ENCODE measurements at regions not wholly inside any gene's neighbourhood (a gene's known extent, or its start where the extent isn't known, plus 50 kb on each side); places are given as distances from the start of the nearest gene placed in this dataset.
"Not testable (repeated sequence)": the region's sequence is repeated elsewhere in the genome, so short reads cannot be mapped to it uniquely, and the experiment has no call there.

DNA sequence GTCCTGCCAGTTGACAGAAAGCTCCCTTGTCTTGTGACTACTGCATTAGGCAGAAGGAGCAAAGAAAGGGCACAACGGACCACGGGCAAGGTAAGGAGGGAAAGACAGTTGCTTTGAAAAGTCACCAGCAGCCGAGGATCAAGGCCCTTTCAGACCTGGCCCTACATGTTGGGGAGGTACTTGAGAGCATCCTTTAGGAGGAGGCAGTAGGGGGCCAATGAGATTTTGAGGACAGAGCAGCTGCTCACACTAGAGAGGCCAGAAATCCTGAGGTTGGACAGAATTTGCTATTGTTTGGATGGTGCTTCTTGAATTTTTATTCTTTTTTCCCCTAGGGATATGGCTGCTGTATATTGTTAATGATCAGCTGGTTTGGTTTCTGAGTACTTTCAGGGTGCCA, 135.5 kb upstream of the PZP start:
- no peaks in the 10 kb centered on the region for H3K4me1 ChIP-seq
- ATAC-seq (no peak), DNase-seq (no peak)
- no peaks in the 10 kb centered on the region for H3K27me3 ChIP-seq (ENCODE audit: low read depth)
- no peak overlapping the region for H3K4me3 ChIP-seq
- intact Hi-C loops (cut with DNase I), result no loop called here
- no peak overlapping the region for H3K27ac ChIP-seq
- H3K9me3 ChIP-seq, result no peaks in the 10 kb centered on the region
- no peaks in the 10 kb centered on the region for H3K36me3 ChIP-seq
- TF ChIP-seq CTCF (IDR thresholded peaks at IDR 0.05), result no peak

GRCh38 chr12:9342614-9343353, 134.6 kb upstream of the PZP start:
- H3K4me3 ChIP-seq, result no peak overlapping the region
- intact Hi-C loops (cut with DNase I), result no loop called here
- DNase-seq, result no peak
- no peaks in the 10 kb centered on the region for H3K27me3 ChIP-seq (ENCODE audit: low read depth)
- H3K4me1 ChIP-seq, result no peaks in the 10 kb centered on the region
- no peak for ATAC-seq
- H3K27ac ChIP-seq, result no peak overlapping the region
- H3K9me3 ChIP-seq, result no peaks in the 10 kb centered on the region
- H3K36me3 ChIP-seq, result no peaks in the 10 kb centered on the region
- TF ChIP-seq CTCF (IDR thresholded peaks at IDR 0.05), result no peak

GRCh38 chr12:9341260-9341585, 133.0 kb upstream of the PZP start:
- Histone ChIP-seq H3K27ac (no peak overlapping the region), H3K27me3 (ENCODE audit: low read depth) (no peaks in the 10 kb centered on the region), H3K4me1 (no peaks in the 10 kb centered on the region), H3K36me3 (no peaks in the 10 kb centered on the region), H3K4me3 (no peak overlapping the region), H3K9me3 (peaks cover 6% of the 10 kb centered on the region)
- TF ChIP-seq CTCF (IDR thresholded peaks at IDR 0.05), result no peak
- ATAC-seq, result no peak
- intact Hi-C loops (cut with DNase I), result no loop called here
- DNase-seq, result no peak

DNA sequence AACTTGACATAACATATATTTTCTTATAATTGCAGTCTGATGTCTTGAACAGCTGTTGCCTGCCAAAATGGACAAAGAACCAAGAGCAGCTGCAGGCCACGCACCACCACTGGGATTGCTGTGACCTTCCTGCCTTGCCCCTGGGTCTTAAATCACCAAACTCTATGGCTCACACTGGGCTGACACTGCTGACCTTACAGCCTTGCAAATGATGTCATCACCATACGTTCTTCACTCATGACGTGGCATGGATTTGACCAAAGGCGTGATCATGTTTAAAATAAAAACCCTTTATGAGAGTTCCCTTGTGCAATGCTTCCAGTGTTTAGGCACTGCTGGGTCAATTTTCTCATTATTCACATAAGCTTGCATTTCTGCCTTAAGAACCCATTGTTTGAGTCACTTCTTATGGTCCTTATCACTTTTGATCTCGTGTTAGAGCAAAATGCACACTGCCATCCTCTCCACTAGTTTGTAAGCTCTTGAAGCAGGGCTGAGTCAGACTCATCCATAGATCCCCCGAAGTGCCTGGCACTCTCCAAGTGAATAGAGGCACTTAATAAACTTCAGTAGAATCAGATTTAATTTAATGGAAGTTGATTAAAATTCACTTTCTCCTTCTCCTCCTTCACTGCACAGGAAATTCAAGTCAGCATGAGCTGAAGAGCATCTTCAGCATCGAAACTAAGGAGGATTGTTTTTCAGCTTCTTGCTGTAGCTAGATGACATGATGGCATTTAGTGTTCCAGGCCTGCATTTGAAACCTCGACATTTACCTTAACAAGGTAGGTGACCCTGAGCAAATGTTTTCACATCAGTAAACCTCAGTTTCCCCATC, 132.4 kb upstream of the PZP start:
- no peak overlapping the region for H3K27ac ChIP-seq
- H3K27me3 ChIP-seq (ENCODE audit: low read depth), result no peaks in the 10 kb centered on the region
- no peaks in the 10 kb centered on the region for H3K4me1 ChIP-seq
- peaks cover 8% of the 10 kb centered on the region for H3K9me3 ChIP-seq
- ATAC-seq, result no peak
- no peak for DNase-seq
- intact Hi-C loops (cut with DNase I), result no loop called here
- H3K36me3 ChIP-seq, result no peaks in the 10 kb centered on the region
- no peak overlapping the region for H3K4me3 ChIP-seq
- TF ChIP-seq CTCF (IDR thresholded peaks at IDR 0.05), result no peak

DNA sequence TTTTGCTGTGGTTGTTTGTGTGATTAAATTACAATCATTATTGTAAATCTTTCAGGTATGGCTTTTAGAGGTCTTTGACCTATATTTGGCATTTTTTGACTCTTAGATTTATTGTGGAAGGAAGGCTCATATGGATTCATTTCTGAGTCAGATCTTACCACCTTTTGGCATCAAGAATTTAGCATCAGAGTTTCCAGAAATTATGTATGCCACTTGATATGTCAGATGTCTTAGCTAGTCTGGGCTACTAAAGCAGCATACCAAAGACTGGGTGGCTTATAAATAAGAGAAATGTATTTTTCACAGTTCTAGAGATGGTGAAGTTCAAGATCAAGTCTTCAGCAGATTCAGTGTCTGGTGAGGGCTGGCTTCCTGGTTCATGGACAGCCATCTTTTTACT, 129.5 kb upstream of the PZP start:
- no peak for TF ChIP-seq CTCF (IDR thresholded peaks at IDR 0.05)
- no peak for ATAC-seq
- H3K4me3 ChIP-seq, result no peak overlapping the region
- no peak overlapping the region for H3K27ac ChIP-seq
- H3K9me3 ChIP-seq, result peaks cover 8% of the 10 kb centered on the region
- no peaks in the 10 kb centered on the region for H3K36me3 ChIP-seq
- intact Hi-C loops (cut with DNase I), result no loop called here
- no peaks in the 10 kb centered on the region for H3K27me3 ChIP-seq (ENCODE audit: low read depth)
- DNase-seq, result no peak
- no peaks in the 10 kb centered on the region for H3K4me1 ChIP-seq

DNA sequence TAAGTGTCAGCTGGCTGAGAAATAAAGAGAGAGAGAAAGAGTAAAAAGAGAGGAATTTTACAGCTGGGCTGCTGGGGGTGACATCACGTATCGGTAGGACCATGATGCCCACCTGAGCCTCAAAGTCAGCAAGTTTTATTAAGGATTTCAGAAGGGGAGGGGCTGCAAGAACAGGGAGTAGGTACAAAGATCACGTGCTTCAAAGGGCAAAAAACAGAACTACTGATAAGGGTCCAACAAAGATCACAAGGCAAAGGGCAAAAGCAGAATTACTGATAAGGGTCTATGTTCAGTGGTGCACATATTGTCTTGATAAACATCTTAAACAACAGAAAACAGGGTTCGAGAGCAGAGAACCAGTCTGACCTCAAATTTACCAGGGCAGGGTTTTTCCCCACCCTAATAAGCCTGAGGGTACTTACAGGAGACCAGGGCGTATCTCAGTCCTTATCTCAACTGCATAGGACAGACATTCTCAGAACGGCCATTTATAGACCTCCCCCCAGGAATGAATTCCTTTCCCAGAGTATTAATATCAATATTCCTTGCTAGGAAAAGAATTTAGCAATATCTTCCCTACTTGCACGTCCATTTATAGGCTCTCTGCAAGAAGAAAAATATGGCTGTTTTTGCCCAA, 128.3 kb upstream of the PZP start:
- H3K27ac ChIP-seq; H3K4me1 ChIP-seq; H3K27me3 ChIP-seq (ENCODE audit: low read depth); H3K9me3 ChIP-seq; H3K4me3 ChIP-seq; intact Hi-C loops (cut with DNase I); DNase-seq; ATAC-seq; H3K36me3 ChIP-seq: not testable (repeated sequence)

All from lower lobe of right lung (tissue), 2 donors.